DND-41 (cell line): ENCODE measurements at regions not wholly inside any gene's neighbourhood (a gene's known extent, or its start where the extent isn't known, plus 50 kb on each side); places are given as distances from the start of the nearest gene placed in this dataset.
"Not testable (repeated sequence)": the region's sequence is repeated elsewhere in the genome, so short reads cannot be mapped to it uniquely, and the experiment has no call there.

Experiments
- ATAC-seq: fragments of 200-7000 bp; cut with Tn5 transposase; 3 replicates; pipeline ENCODE4 v1.9.1; 2021; ENCODE audit warnings: low read depth; ENCODE audit not compliant: insufficient read depth
- DNase-seq: peaks from one replicate; pipeline ENCODE4 v3.0.0-alpha.2; 2020
- H2AFZ ChIP-seq: 2 replicates; pipeline ENCODE4 v1.6.0; 2012; ENCODE audit warnings: low read depth, low read length
- H3K27ac ChIP-seq: 2 replicates; pipeline ENCODE4 v1.5.1; 2012; ENCODE audit warnings: low read length, inconsistent platforms
- H3K27me3 ChIP-seq: fragments of 200-600 bp; sonication (generic); 2 replicates; pipeline ENCODE4 v1.6.0; 2012; ENCODE audit warnings: low read length, mild to moderate bottlenecking, inconsistent platforms; ENCODE audit not compliant: insufficient read depth, poor library complexity
- H3K36me3 ChIP-seq: 2 replicates; pipeline ENCODE4 v1.5.1; 2012; ENCODE audit warnings: low read length, inconsistent platforms; ENCODE audit not compliant: insufficient read depth
- H3K4me1 ChIP-seq: 2 replicates; pipeline ENCODE4 v1.5.1; 2012; ENCODE audit warnings: mild to moderate bottlenecking, low read length; ENCODE audit not compliant: insufficient read depth
- H3K4me2 ChIP-seq: 2 replicates; pipeline ENCODE4 v1.6.0; 2012; ENCODE audit warnings: mild to moderate bottlenecking, moderate library complexity, low read length, inconsistent platforms; ENCODE audit not compliant: insufficient read depth
- H3K4me3 ChIP-seq, 2 experiments: fragments of 200-600 bp in 1 of 2; shearing (Covaris generic) in 1 of 2; 2 replicates each; pipeline ENCODE4 v1.5.1; 2012 to 2016; ENCODE audit warnings: inconsistent platforms in 2 of 2, low read length in 2 of 2, mild to moderate bottlenecking in 2 of 2, low read depth in 1 of 2, moderate library complexity in 1 of 2
- H3K79me2 ChIP-seq: 2 replicates; pipeline ENCODE4 v1.6.0; 2012; ENCODE audit warnings: low read length, inconsistent platforms; ENCODE audit not compliant: insufficient read depth
- H3K9ac ChIP-seq: 2 replicates; pipeline ENCODE4 v1.6.0; 2012; ENCODE audit warnings: low read depth, mild to moderate bottlenecking, inconsistent platforms, low read length, moderate library complexity
- H3K9me3 ChIP-seq: 2 replicates; pipeline ENCODE4 v1.5.1; 2012; ENCODE audit warnings: low read length, moderate library complexity, mild to moderate bottlenecking, inconsistent platforms; ENCODE audit not compliant: insufficient read depth, severe bottlenecking
- H4K20me1 ChIP-seq: 2 replicates; pipeline ENCODE4 v1.6.0; 2012; ENCODE audit warnings: low read length; ENCODE audit not compliant: insufficient read depth
- EZH2 ChIP-seq: IDR thresholded peaks from 3 replicates; pipeline ENCODE4 v1.6.1; 2012; ENCODE audit warnings: borderline replicate concordance, low read depth, mild to moderate bottlenecking, moderate library complexity, low read length, inconsistent platforms; ENCODE audit not compliant: severe bottlenecking
- TF ChIP-seq, protein P1 (sequence below): IDR thresholded peaks from 2 replicates; pipeline ENCODE4 v1.5.1; 2012; ENCODE audit warnings: borderline replicate concordance, low read length, moderate library complexity, mild to moderate bottlenecking; ENCODE audit not compliant: poor library complexity, severe bottlenecking; ENCODE audit errors: extremely low read depth

DNA sequence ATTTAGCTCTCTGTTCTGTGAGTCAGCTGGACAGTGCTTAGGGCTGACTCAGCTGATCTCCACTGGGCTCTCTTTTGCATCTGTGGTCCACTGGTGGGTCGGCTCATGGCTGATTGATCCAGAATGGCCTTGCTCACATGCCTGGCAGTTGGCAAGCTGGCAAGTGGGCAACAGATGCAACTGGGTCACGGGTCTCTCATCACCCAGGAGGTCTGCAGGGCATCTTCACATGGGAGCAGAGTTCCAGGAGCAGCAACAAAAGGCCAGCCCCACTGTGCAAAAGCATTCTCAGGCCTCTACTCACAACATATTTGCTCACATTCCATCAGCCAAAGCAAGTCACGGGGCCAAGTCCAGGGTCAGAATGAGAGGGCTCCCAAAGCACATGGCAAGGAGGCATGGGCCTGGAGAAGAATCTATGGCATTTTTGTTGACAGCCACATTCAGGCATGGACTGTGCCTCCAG is 98.8 kb downstream of the OAT start:
- H3K36me3 ChIP-seq = no peaks in the 10 kb centered on the region
- no peaks in the 10 kb centered on the region for H3K9me3 ChIP-seq
- ATAC-seq (no peak), DNase-seq (no peak)
- no peak overlapping the region for H3K27ac ChIP-seq
- no peak overlapping the region for H3K4me3 ChIP-seq
- H3K79me2 ChIP-seq = no peaks in the 10 kb centered on the region
- no peak overlapping the region for H2AFZ ChIP-seq
- H3K9ac ChIP-seq = no peak overlapping the region
- no peaks in the 10 kb centered on the region for H3K4me1 ChIP-seq
- H3K4me2 ChIP-seq = no peak overlapping the region
- TF ChIP-seq, protein P1, sequence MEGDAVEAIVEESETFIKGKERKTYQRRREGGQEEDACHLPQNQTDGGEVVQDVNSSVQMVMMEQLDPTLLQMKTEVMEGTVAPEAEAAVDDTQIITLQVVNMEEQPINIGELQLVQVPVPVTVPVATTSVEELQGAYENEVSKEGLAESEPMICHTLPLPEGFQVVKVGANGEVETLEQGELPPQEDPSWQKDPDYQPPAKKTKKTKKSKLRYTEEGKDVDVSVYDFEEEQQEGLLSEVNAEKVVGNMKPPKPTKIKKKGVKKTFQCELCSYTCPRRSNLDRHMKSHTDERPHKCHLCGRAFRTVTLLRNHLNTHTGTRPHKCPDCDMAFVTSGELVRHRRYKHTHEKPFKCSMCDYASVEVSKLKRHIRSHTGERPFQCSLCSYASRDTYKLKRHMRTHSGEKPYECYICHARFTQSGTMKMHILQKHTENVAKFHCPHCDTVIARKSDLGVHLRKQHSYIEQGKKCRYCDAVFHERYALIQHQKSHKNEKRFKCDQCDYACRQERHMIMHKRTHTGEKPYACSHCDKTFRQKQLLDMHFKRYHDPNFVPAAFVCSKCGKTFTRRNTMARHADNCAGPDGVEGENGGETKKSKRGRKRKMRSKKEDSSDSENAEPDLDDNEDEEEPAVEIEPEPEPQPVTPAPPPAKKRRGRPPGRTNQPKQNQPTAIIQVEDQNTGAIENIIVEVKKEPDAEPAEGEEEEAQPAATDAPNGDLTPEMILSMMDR = no peak
- TF ChIP-seq EZH2 = no peak
- no peaks in the 10 kb centered on the region for H3K27me3 ChIP-seq
- no peaks in the 10 kb centered on the region for H4K20me1 ChIP-seq

DNA sequence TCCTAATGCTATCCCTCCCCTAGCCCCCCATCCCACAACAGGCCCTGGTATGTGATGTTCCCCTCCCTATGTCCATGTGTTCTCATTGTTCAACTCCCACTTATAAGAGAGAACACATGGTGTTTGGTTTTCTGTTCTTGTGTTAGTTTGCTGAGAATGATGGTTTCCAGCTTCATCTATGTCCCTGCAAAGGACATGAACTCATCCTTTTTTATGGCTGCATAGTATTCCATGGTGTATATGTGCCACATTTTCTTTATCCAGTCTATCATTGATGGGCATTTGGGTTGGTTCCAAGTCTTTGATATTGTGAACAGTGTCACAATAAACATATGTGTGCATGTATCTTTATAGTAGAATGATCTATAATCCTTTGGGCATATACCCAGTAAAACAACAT is 99.2 kb downstream of the OAT start:
- not testable (repeated sequence) for H3K9me3 ChIP-seq, ATAC-seq

DNA sequence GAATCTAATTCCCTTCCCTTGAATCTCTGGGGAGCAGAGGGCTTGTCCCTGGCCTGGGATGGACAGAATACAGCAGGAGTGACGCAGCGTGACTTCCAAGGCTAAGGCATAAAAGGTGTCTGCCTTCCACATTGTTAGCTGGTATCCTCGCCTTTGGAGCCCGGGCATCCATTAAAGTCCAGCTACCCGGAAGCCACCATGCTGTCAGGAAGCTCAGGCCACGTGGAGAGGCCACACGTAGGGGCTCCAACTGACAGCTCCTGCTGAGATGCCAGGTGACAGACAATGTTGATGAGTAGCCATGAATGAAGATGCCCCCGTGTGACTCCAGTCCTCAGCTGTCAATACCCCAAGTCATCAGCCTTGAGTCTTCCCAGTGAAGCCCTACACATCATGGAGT is 99.9 kb downstream of the OAT start:
- no peak for DNase-seq
- TF ChIP-seq, protein P1 = no peak
- TF ChIP-seq EZH2 = no peak
- ATAC-seq = no peak

More for the DNA sequence above, 99.2 kb downstream of the OAT start:
- not testable (repeated sequence) for H3K4me1 ChIP-seq, H3K79me2 ChIP-seq, H3K27me3 ChIP-seq, DNase-seq, H4K20me1 ChIP-seq, H3K27ac ChIP-seq, H3K4me2 ChIP-seq, H3K36me3 ChIP-seq, H3K9ac ChIP-seq, H2AFZ ChIP-seq, H3K4me3 ChIP-seq

DNA sequence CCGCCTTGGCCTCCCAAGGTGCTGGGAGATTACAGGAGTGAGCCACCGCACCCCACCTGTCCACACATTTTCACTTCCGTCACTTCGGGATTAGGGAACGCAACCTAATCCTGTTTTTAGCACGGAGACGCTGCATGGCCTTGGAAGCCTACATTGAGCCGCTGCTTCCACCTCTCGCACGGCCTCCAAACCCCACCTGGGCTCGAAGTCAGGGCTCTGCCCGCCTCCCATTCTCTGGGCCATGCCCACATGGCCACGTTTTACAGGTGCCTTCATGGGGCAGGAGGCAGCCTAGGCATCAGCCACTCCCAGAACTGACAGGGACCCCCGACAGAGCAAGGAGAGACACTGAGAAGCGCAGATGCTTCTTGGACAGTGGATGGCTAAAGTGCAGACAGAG is 100.6 kb downstream of the OAT start:
- DNase-seq (no peak), ATAC-seq (no peak)
- Histone ChIP-seq H3K4me2 (no peak overlapping the region), H3K9ac (no peak overlapping the region), H3K4me3 (no peak overlapping the region), H4K20me1 (no peaks in the 10 kb centered on the region), H3K4me1 (no peaks in the 10 kb centered on the region), H3K27ac (no peak overlapping the region), H3K79me2 (no peaks in the 10 kb centered on the region), H3K27me3 (no peaks in the 10 kb centered on the region), H2AFZ (no peak overlapping the region), H3K9me3 (no peaks in the 10 kb centered on the region), H3K36me3 (no peaks in the 10 kb centered on the region)
- TF ChIP-seq, protein P1 = no peak
- TF ChIP-seq EZH2 = no peak

More for the DNA sequence above, 99.9 kb downstream of the OAT start:
- Histone ChIP-seq H3K27ac (no peak overlapping the region), H3K9me3 (no peaks in the 10 kb centered on the region), H3K79me2 (no peaks in the 10 kb centered on the region), H3K9ac (no peak overlapping the region), H3K4me1 (no peaks in the 10 kb centered on the region), H3K27me3 (no peaks in the 10 kb centered on the region), H3K36me3 (no peaks in the 10 kb centered on the region), H3K4me2 (no peak overlapping the region), H3K4me3 (no peak overlapping the region), H2AFZ (no peak overlapping the region), H4K20me1 (no peaks in the 10 kb centered on the region)
